HUES64 (cell line): ENCODE measurements at regions not wholly inside any gene's neighbourhood (a gene's known extent, or its start where the extent isn't known, plus 50 kb on each side); places are given as distances from the start of the nearest gene placed in this dataset.
A peak's percentile ranks its signal among the peaks of the same experiment; 100 is the strongest.
"Not testable (repeated sequence)": the region's sequence is repeated elsewhere in the genome, so short reads cannot be mapped to it uniquely, and the experiment has no call there.

Experiments used
- H3K27ac ChIP-seq: 2 replicates; pipeline ENCODE4 v1.7.0; 2013; ENCODE audit warnings: low read depth, low read length, inconsistent platforms
- H3K27me3 ChIP-seq: 2 replicates; pipeline ENCODE4 v1.6.1; 2013; ENCODE audit warnings: mild to moderate bottlenecking, low read length; ENCODE audit not compliant: insufficient read depth
- H3K36me3 ChIP-seq: 2 replicates; pipeline ENCODE4 v1.6.1; 2013; ENCODE audit warnings: mild to moderate bottlenecking, low read length; ENCODE audit not compliant: insufficient read depth
- H3K4me1 ChIP-seq: 2 replicates; pipeline ENCODE4 v1.6.1; 2013; ENCODE audit warnings: mild to moderate bottlenecking, low read length, moderate library complexity; ENCODE audit not compliant: insufficient read depth
- H3K4me3 ChIP-seq: 2 replicates; pipeline ENCODE4 v1.5.1; 2013; ENCODE audit warnings: mild to moderate bottlenecking, low read length, moderate library complexity
- H3K9ac ChIP-seq: 2 replicates; pipeline ENCODE4 v1.6.1; 2013; ENCODE audit warnings: mild to moderate bottlenecking, low read depth, low read length
- H3K9me3 ChIP-seq: 2 replicates; pipeline ENCODE4 v1.6.1; 2013; ENCODE audit warnings: low read depth, low read length; ENCODE audit not compliant: insufficient read depth
- WGBS: fragments of 150-250, 120-280 bp; methylation state at CpG from one replicate; pipeline ENCODE4 v1.1.7; 2013; ENCODE audit warnings: missing lambda C conversion rate; 5-methylcytosine and 5-hydroxymethylcytosine counted together

DNA sequence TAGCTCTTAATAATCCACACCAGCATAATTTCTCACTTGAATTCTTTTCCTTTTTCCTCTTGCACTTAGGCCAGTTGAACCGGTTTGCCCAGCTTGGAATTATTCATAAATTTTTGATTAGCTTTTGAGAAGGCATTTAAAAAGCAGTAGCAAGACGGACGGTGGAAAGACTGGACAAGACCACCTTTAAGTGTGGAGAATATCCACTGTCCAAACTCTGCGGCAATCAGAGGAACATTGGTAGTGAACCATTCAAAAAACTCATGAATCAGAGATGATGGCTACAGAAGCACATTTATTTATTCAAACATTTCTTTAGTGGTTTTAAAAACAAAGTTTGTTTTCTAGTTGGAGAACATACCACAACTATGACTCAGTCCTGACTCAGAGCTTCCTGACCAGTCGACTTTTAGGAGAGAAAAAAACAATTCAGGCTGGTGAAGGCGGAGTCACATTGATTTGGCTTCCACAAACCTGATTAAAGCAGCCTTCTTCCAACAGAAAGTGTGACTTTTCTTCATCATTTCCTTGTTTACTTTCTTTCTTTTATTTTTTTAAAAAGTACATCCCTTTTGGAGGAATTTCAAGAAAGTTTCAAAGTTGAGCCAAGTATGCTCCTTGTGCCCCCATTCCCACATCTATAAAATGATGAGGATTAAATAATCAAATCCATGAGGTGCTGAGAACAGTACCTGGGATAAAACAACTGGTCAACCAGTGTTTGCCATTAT, 128.8 kb downstream of the ADSS2 start:
- Histone ChIP-seq H3K9me3 (0 out of 2 replicates have a peak, but pooled peaks cover 4% of the 10 kb centered on the region), H3K27me3 (no peaks in the 10 kb centered on the region), H3K27ac (peak overlapping the region; percentile 44), H3K4me1 (peaks cover 12% of the 10 kb centered on the region; the same call in 1 of the 2 replicates), H3K36me3 (no peaks in the 10 kb centered on the region), H3K9ac (peak overlapping the region; percentile 6; the same call in 1 of the 2 replicates), H3K4me3 (no peak overlapping the region)
- 75% methylated on average over 6 of the region's 6 CpGs for WGBS

DNA sequence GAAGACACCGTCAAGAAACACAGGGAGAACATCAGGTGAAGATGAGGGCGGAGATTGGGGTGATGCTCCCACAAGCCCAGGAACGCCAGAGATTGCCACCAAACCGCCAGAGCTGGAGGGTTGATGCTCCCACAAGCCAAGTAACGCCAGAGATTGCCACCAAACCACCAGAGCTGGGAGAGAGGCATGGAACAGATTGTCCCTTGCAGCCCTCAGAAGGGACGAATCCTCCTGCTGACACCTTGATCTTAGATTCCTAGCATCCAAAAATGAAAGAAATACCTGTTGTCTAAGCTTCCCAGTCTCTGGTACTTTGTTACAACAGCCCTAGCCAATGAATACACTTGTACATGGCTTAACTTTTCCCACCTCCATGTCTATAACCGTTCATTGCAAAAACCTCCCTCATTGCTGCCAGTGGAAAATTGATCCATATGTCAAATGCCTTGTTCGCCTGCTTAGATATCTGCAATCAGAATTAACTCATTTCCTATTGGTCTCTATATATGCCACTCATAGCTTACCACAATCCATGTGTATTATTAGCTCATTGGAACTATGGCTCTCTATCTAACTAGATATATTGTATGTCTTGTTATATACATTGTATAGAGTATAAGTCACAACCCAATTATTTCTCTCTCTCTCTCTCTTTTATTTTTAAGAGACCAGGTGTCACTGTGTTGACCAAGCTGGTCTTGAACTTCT, 127.4 kb downstream of the ADSS2 start:
- H3K27me3 ChIP-seq = no peaks in the 10 kb centered on the region
- 94% methylated on average over 8 of the region's 8 CpGs for WGBS
- H3K36me3 ChIP-seq = no peaks in the 10 kb centered on the region
- H3K4me1 ChIP-seq = peaks cover 13% of the 10 kb centered on the region
- H3K4me3 ChIP-seq = no peak overlapping the region
- H3K27ac ChIP-seq = no peak overlapping the region
- peaks cover 12% of the 10 kb centered on the region; the same call in 1 of the 2 replicates for H3K9me3 ChIP-seq
- no peak overlapping the region for H3K9ac ChIP-seq

DNA sequence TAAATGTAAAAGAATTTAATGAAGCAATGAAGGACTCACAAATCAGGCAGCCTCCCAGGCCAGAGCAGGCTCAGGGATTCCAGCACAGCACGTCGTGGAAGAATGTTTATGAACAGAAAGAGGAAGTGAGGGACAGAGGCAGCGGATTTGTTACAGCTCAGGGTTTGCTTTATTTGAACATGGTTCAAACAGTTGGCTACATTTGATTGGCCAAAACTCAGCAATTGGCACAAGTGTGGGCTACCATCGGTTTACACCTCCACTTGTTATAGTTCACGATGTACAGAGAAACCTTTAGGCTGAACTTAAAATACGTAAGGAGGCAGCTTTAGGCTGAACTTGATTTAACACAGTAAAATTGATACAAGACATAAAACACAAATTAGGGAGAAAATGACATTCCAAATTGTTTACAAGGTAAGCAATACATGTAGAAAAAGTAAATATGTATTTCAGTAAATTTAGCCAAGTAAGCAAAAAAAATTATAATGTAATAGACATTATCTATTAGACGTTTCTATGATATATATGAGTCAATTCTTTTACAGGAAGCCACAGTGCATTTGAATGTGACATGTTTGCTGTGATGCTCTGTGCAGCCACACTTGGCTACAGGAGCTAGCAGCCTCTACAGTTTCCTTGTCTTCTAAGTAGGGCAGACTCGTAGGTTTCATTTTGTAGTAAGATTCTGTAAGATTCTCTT, 126.5 kb downstream of the ADSS2 start:
- no peak overlapping the region for H3K9ac ChIP-seq
- no peak overlapping the region for H3K27ac ChIP-seq
- peaks cover 12% of the 10 kb centered on the region; the same call in 1 of the 2 replicates for H3K9me3 ChIP-seq
- H3K4me1 ChIP-seq = peaks cover 22% of the 10 kb centered on the region
- H3K4me3 ChIP-seq = no peak overlapping the region
- 88% methylated on average over 7 of the region's 8 CpGs for WGBS
- no peaks in the 10 kb centered on the region for H3K36me3 ChIP-seq
- no peaks in the 10 kb centered on the region for H3K27me3 ChIP-seq

DNA sequence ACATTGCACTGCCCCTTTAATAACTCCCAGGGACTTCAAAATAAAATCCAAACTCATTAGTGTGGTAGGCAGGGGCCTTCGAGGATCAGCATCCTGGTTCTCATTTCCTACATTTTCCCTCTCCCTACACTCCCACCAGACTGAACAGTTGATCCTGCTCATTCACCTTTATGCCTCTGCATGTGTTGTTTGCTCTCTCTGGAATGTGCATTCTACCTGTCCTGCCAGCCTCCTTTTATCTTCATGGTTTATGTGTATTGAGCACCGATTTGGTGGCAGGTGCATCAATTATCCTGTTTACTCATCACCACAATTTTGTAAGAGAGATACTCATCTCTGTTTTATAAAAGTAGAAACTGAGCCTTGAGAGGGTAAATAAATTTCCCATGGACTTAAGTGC, 125.0 kb downstream of the ADSS2 start:
- Histone ChIP-seq H3K9me3 (peaks cover 12% of the 10 kb centered on the region; the same call in 1 of the 2 replicates), H3K4me1 (peaks cover 27% of the 10 kb centered on the region), H3K4me3 (no peak overlapping the region), H3K27ac (no peak overlapping the region), H3K27me3 (no peaks in the 10 kb centered on the region), H3K36me3 (no peaks in the 10 kb centered on the region), H3K9ac (no peak overlapping the region)
- WGBS = 85% methylated on average over 1 of the region's 2 CpGs

DNA sequence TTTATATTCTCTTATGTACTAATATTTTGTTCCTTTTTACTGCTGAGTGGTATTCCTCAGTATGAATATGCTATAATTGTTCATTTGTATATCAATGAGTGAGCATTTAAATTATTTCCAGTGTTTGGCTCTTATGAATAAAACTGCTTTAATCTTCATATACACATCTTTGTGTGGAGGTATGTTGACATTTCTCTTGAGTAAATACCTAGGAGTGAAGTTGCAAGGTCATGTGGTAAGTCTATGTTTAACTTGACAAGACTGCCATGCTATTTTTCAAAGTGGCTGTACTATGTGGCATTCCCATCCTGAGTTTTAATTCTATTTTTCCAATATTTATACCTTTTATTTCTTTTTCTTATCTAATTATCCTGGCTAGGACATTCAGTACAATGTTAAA, 124.2 kb downstream of the ADSS2 start:
- no peaks in the 10 kb centered on the region for H3K36me3 ChIP-seq
- no peak overlapping the region for H3K4me3 ChIP-seq
- no peak overlapping the region for H3K27ac ChIP-seq
- peaks cover 10% of the 10 kb centered on the region; the same call in 1 of the 2 replicates for H3K9me3 ChIP-seq
- H3K27me3 ChIP-seq = no peaks in the 10 kb centered on the region
- peaks cover 24% of the 10 kb centered on the region for H3K4me1 ChIP-seq
- no peak overlapping the region for H3K9ac ChIP-seq

DNA sequence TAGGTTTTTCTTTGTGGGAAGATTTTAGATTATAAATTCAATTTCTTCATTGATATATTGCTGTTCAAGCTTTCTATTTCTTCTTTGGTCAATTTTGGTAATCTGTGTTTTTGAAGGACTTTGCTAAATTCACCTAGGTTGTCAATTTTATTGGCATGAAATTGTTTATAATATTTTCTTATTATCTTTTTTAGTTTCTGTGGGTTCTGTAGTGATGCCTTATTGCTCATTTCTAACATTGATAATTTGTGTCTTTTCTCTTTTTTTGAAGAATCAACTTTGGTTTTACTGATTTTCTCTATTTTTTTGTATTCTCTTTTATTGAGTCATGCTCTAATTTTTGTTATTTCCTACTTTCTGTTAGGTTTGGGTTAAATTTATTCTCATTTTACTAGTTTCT, 123.2 kb downstream of the ADSS2 start:
- peaks cover 10% of the 10 kb centered on the region; the same call in 1 of the 2 replicates for H3K9me3 ChIP-seq
- no peaks in the 10 kb centered on the region for H3K36me3 ChIP-seq
- H3K27me3 ChIP-seq = no peaks in the 10 kb centered on the region
- no peak overlapping the region for H3K4me3 ChIP-seq
- no peak overlapping the region for H3K9ac ChIP-seq
- H3K4me1 ChIP-seq = peaks cover 15% of the 10 kb centered on the region
- no peak overlapping the region for H3K27ac ChIP-seq

DNA sequence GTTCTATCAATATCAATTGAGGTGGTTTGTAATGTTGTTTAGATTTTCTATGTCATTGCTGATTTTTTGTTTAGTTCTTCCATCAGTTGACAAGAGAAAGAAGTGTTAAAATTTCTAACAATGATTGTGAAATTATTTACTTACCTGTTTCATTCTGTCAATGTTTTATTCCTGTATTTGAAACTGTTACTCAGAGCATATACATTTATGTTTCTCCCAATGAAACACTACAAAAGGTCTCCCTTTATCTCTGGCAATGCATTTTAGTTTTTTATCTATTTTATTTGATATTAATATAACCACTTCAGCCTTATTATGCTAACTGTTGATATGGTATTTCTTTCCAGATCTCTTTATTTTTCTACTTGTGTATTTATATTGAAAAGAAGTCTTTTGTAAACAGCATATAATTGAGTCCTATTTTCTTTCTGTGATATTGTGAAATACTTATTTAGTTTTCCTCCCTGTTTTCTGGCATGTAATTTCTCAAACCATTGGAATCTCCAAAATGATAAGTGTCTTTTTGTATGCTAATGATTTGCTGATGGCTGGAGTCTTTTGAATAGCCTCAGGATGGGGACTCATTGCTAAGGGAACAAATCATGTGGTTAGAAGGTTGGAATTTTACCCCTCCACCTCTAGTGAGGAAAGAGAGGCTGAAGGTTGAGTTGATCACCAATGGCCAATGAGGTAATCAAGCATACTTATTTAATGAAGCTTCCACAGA, 122.0 kb downstream of the ADSS2 start:
- peaks cover 19% of the 10 kb centered on the region for H3K4me1 ChIP-seq
- H3K27ac ChIP-seq = peak overlapping the region; percentile 38; the same call in 1 of the 2 replicates
- H3K9ac ChIP-seq = no peak overlapping the region
- peaks cover 10% of the 10 kb centered on the region; the same call in 1 of the 2 replicates for H3K9me3 ChIP-seq
- H3K4me3 ChIP-seq = no peak overlapping the region
- no peaks in the 10 kb centered on the region for H3K27me3 ChIP-seq
- no peaks in the 10 kb centered on the region for H3K36me3 ChIP-seq

DNA sequence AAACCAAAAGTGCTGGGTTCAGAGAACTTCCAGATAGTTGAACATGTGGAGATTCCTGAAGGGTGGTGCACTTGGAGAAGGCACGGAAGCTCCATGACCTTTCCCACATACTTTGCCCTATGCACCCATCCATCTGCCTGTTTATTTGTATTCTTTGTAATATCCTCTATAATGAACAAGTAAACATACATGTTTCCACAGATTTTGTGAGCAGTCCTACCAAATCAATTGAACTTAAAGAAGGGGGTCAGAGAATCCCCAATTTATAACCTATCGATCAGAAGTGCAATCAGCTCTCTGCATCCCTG, 121.4 kb downstream of the ADSS2 start:
- Histone ChIP-seq H3K27ac (peak overlapping the region; percentile 38; the same call in 1 of the 2 replicates), H3K4me3 (no peak overlapping the region), H3K9ac (no peak overlapping the region), H3K4me1 (peaks cover 19% of the 10 kb centered on the region), H3K9me3 (peaks cover 10% of the 10 kb centered on the region; the same call in 1 of the 2 replicates), H3K36me3 (no peaks in the 10 kb centered on the region), H3K27me3 (no peaks in the 10 kb centered on the region)
- 100% methylated on average over 1 of the region's 2 CpGs for WGBS

DNA sequence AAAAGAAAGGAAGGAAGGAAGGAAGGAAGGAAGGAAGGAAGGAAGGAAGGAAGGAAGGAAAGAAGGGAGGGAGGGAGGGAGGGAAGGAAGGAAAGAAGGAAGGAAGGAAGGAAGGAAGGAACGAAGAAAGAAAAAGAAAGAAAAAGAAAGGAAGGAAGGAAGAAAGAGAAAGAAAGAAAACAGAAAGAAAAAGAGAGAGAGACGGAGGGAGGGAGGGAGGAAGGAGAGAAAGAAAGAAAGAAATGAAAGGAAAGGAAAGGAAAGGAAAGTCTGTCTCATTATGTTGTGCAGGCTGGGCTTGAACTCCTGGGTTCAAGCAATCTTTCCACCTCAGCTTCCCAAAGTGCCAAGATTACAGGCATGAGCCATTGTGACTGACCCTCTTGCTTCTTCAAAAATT, 118.9 kb downstream of the ADSS2 start:
- H3K36me3 ChIP-seq, H3K27ac ChIP-seq, H3K4me3 ChIP-seq, H3K9ac ChIP-seq, H3K9me3 ChIP-seq, H3K27me3 ChIP-seq: not testable (repeated sequence)
- H3K4me1 ChIP-seq = peaks cover 24% of the 10 kb centered on the region
- WGBS = 93% methylated on average over 2 of the region's 2 CpGs

DNA sequence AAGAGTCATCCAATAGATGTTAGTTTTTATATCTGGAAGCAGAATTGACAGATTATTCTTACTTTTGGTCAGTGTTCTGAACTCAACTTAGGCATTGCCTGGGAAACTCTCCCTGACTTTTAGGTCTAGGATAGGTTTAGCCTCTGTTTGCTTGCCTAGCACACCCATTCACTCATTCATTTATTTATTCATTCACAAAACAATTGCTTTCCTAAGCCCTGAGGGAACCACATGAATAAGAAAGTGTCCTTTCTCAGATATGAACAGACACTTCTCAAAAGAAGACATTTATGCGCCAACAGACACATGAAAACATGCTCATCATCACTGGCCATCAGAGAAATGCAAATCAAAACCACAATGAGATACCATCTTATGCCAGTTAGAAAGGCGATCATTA, 117.4 kb downstream of the ADSS2 start:
- WGBS = 91% methylated on average over 2 of the region's 2 CpGs
- not testable (repeated sequence) for H3K9me3 ChIP-seq, H3K4me3 ChIP-seq, H3K9ac ChIP-seq, H3K36me3 ChIP-seq, H3K27ac ChIP-seq, H3K27me3 ChIP-seq
- H3K4me1 ChIP-seq = peaks cover 24% of the 10 kb centered on the region

DNA sequence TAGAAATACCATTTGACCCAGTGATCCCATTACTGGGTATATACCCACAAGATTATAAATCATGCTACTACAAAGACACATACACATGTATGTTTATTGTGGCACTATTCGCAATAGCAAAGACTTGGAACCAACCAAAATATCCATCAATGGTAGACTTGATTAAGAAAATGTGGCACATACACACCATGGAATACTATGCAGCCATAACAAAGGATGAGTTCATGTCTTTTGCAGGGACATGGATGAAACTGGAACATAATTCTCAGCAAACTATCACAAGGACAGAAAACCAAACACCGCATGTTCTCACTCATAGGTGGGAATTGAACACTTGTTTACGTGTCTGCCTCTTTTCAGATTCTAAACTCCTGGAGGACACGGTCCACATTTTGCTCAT, 116.9 kb downstream of the ADSS2 start:
- not testable (repeated sequence) for H3K9ac ChIP-seq, H3K36me3 ChIP-seq, H3K27me3 ChIP-seq, H3K27ac ChIP-seq, H3K9me3 ChIP-seq, H3K4me3 ChIP-seq
- H3K4me1 ChIP-seq = peaks cover 18% of the 10 kb centered on the region
- 97% methylated on average over 3 of the region's 4 CpGs for WGBS
